Amniotic stem cell (primary cell): ENCODE measurements at regions not wholly inside any gene's neighbourhood (a gene's known extent, or its start where the extent isn't known, plus 50 kb on each side); places are given as distances from the start of the nearest gene placed in this dataset.

ENCODE experiments used
- DNase-seq: peaks from one replicate; lab custom pipeline; 2025; lab: John Stamatoyannopoulos, UW

- DNase-seq, result no peak
Measured at GRCh38 chr1:96996001-96996400, 274.4 kb downstream of the PTBP2 start.

- DNase-seq, result no peak
Measured at GRCh38 chr1:96997717-96998116, 276.1 kb downstream of the PTBP2 start.

- DNase-seq, result no peak
Measured at GRCh38 chr1:96998466-96998865, 276.9 kb downstream of the PTBP2 start.

- no peak for DNase-seq
Measured at GRCh38 chr1:96999191-96999590, 277.6 kb downstream of the PTBP2 start.

- DNase-seq, result no peak
Measured at GRCh38 chr1:97004054-97004453, 282.5 kb downstream of the PTBP2 start.

- no peak for DNase-seq
Measured at GRCh38 chr1:97004743-97005142, 283.2 kb downstream of the PTBP2 start.

- DNase-seq, result no peak
Measured at GRCh38 chr1:97006044-97006661, 284.6 kb downstream of the PTBP2 start.

GRCh38 chr1:97007840-97008604 is 286.4 kb downstream of the PTBP2 start:
- DNase-seq, result no peak

GRCh38 chr1:97010566-97011264 is 289.1 kb downstream of the PTBP2 start:
- no peak for DNase-seq

- no peak for DNase-seq
Measured at GRCh38 chr1:97013136-97013535, 291.6 kb downstream of the PTBP2 start.

GRCh38 chr1:97013941-97014340 is 292.4 kb downstream of the PTBP2 start:
- no peak for DNase-seq

- DNase-seq, result no peak
Measured at GRCh38 chr1:97014426-97014825, 292.8 kb downstream of the PTBP2 start.

GRCh38 chr1:97017895-97018294 is 296.3 kb downstream of the PTBP2 start:
- DNase-seq, result no peak
